B cell (primary cell): ENCODE measurements at regions not wholly inside any gene's neighbourhood (a gene's known extent, or its start where the extent isn't known, plus 50 kb on each side); places are given as distances from the start of the nearest gene placed in this dataset.

Experiments used
- ATAC-seq: fragments of 200-7000 bp; cut with Tn5 transposase; one replicate; pipeline ENCODE4 v1.10.0; 2021; ENCODE audit warnings: low read depth, mild to moderate bottlenecking, moderate number of reproducible peaks, moderate library complexity
- CTCF ChIA-PET: fragments of 350-600 bp; sonication (Branson Sonifier 250); formaldehyde crosslinking; loops from one replicate; lab custom pipeline; 2021; ENCODE audit warnings: antibody characterized with exemption, inconsistent platforms; lab: Charles Lee
- POLR2A ChIA-PET: fragments of 350-600 bp; sonication (Branson Sonifier 250); formaldehyde crosslinking; loops from one replicate; lab custom pipeline; 2021; ENCODE audit warnings: antibody characterized with exemption; lab: Charles Lee
- DNase-seq: peaks from one replicate; pipeline ENCODE4 v3.0.0; 2013
- H2AFZ ChIP-seq: 2 replicates; pipeline ENCODE4 v1.6.1; 2012; ENCODE audit warnings: mild to moderate bottlenecking, low read depth, low read length; ENCODE audit not compliant: insufficient read depth, poor library complexity, severe bottlenecking
- H3K27ac ChIP-seq, 2 donors: 1 replicate in 1 of 2; 2 replicates in 1 of 2; pipeline ENCODE4 v1.5.1; 2012 to 2013; ENCODE audit warnings: low read length in 2 of 2, mild to moderate bottlenecking in 2 of 2, moderate library complexity in 1 of 2
- H3K27me3 ChIP-seq, 4 experiments: fragments of 200-600 bp in 1 of 4; sonication (generic) in 1 of 4; replicated peaks in 1 of 4; 1 replicate in 2 of 4; 2 replicates in 2 of 4; pipeline versions ENCODE4 v1.6.1 to v1.7.0; 2013 to 2016; ENCODE audit warnings: low read length in 3 of 4, mild to moderate bottlenecking in 2 of 4, mixed read lengths in 1 of 4, moderate library complexity in 1 of 4; ENCODE audit not compliant: insufficient read depth in 4 of 4, control insufficient read depth in 3 of 4; ENCODE audit errors: control extremely low read depth in 1 of 4
- H3K36me3 ChIP-seq, 2 experiments: replicated peaks in 1 of 2; 1 replicate in 1 of 2; 2 replicates in 1 of 2; pipeline versions ENCODE4 v1.6.1 to v1.7.1; 2013; ENCODE audit warnings: low read length in 1 of 2; ENCODE audit not compliant: insufficient read depth in 2 of 2, control insufficient read depth in 1 of 2; ENCODE audit errors: control extremely low read depth in 1 of 2, extremely low read depth in 1 of 2
- H3K4me1 ChIP-seq, 2 donors: fragments of 200-600 bp in 1 of 2; sonication (generic) in 1 of 2; 1 replicate in 1 of 2; 2 replicates in 1 of 2; pipeline versions ENCODE4 v1.5.1 to v1.6.1; 2013 to 2017; ENCODE audit warnings: low read length in 2 of 2; ENCODE audit not compliant: control insufficient read depth in 2 of 2, insufficient read depth in 2 of 2
- H3K4me2 ChIP-seq: replicated peaks from 2 replicates; pipeline ENCODE3; 2012; ENCODE audit warnings: mild to moderate bottlenecking, low read depth, low read length; ENCODE audit not compliant: poor library complexity, severe bottlenecking
- H3K4me3 ChIP-seq, 5 experiments: fragments of 200-600 bp in 1 of 5; sonication (generic) in 1 of 5; 1 replicate in 3 of 5; 2 replicates in 2 of 5; pipeline versions ENCODE4 v1.5.1 to v1.7.0; 2011 to 2016; ENCODE audit warnings: low read length in 4 of 5, mild to moderate bottlenecking in 4 of 5, low read depth in 2 of 5, control low read depth in 1 of 5, moderate library complexity in 1 of 5; ENCODE audit not compliant: insufficient read depth in 1 of 5; ENCODE audit errors: control extremely low read depth in 1 of 5, extremely low read depth in 1 of 5
- H3K79me2 ChIP-seq: fragments of 200-600 bp; sonication (generic); one replicate; pipeline ENCODE4 v1.6.0; 2016; ENCODE audit warnings: low read length; ENCODE audit not compliant: control insufficient read depth, insufficient read depth
- H3K9ac ChIP-seq: fragments of 200-600 bp; sonication (generic); 2 replicates; pipeline ENCODE4 v1.6.1; 2017; ENCODE audit warnings: mild to moderate bottlenecking, low read length, moderate library complexity
- H3K9me3 ChIP-seq, 3 donors: one replicate each; pipeline versions ENCODE4 v1.6.1 to v1.7.1; 2013; ENCODE audit warnings: low read length in 2 of 3; ENCODE audit not compliant: control insufficient read depth in 2 of 3, insufficient read depth in 1 of 3; ENCODE audit errors: control extremely low read depth in 1 of 3
- H4K20me1 ChIP-seq: 2 replicates; pipeline ENCODE4 v1.6.0; 2012; ENCODE audit warnings: mild to moderate bottlenecking, low read length; ENCODE audit not compliant: insufficient read depth, control insufficient read depth, poor library complexity, severe bottlenecking
- H3K27ac Mint-ChIP-seq: one replicate; pipeline ENCODE4 v1.8.0; 2021; ENCODE audit warnings: mixed read lengths
- H3K27me3 Mint-ChIP-seq: one replicate; pipeline ENCODE4 v1.8.0; 2021; ENCODE audit warnings: mixed read lengths
- H3K4me1 Mint-ChIP-seq: one replicate; pipeline ENCODE4 v1.8.0; 2021; ENCODE audit warnings: mixed read lengths
- H3K4me3 Mint-ChIP-seq: one replicate; pipeline ENCODE4 v1.8.0; 2021; ENCODE audit warnings: mixed read lengths
- H3K9me3 Mint-ChIP-seq: one replicate; pipeline ENCODE4 v1.8.0; 2022; ENCODE audit warnings: mixed read lengths; ENCODE audit not compliant: insufficient read depth
- CTCF ChIP-seq: fragments of 200-600 bp; IDR thresholded peaks from one replicate; pipeline ENCODE4 v1.8.0; 2022; ENCODE audit warnings: antibody characterized with exemption, mild to moderate bottlenecking
- EZH2 ChIP-seq: IDR thresholded peaks from 2 replicates; pipeline ENCODE4 v1.6.1; 2012; ENCODE audit warnings: borderline replicate concordance, low read depth, mild to moderate bottlenecking, moderate library complexity, low read length; ENCODE audit not compliant: insufficient read depth, poor library complexity, severe bottlenecking
- WGBS: methylation state at CpG from one replicate; pipeline ENCODE4 v1.1.5; 2013; ENCODE audit warnings: missing lambda C conversion rate; ENCODE audit not compliant: insufficient coverage; 5-methylcytosine and 5-hydroxymethylcytosine counted together
- intact Hi-C: fragments of 100-400 bp; cut with micrococcal nuclease; formaldehyde crosslinking; loops from one replicate; pipeline ENCODE4 v1.10.0; 2022

- H3K27ac Mint-ChIP-seq: no peak overlapping the region
- H3K4me2 ChIP-seq: no peak overlapping the region
- H3K27ac ChIP-seq: no peak overlapping the region
- no peaks in the 10 kb centered on the region for H3K4me1 ChIP-seq
- no peaks in the 10 kb centered on the region for H3K9me3 Mint-ChIP-seq
- H3K27me3 ChIP-seq: no peaks in the 10 kb centered on the region
- no peaks in the 10 kb centered on the region for H3K27me3 Mint-ChIP-seq
- POLR2A ChIA-PET: no interaction called here
- TF ChIP-seq CTCF (no peak), EZH2 (no peak)
- CTCF ChIA-PET: no interaction called here
- no peaks in the 10 kb centered on the region for H4K20me1 ChIP-seq
- intact Hi-C loops: no loop called here
- no peaks in the 10 kb centered on the region for H3K79me2 ChIP-seq
- no peak for DNase-seq
- no peaks in the 10 kb centered on the region for H3K4me1 Mint-ChIP-seq
- no peaks in the 10 kb centered on the region for H3K36me3 ChIP-seq
- no peak overlapping the region for H3K4me3 Mint-ChIP-seq
- no peak overlapping the region for H2AFZ ChIP-seq
- no CpG with 5 or more reads among the region's 1 CpG for WGBS
- H3K9ac ChIP-seq: no peak overlapping the region
- no peak overlapping the region for H3K4me3 ChIP-seq
- no peaks in the 10 kb centered on the region for H3K9me3 ChIP-seq
- no peak for ATAC-seq
Observed at GRCh38 chr7:113819474-113819873, 99.3 kb downstream of the PPP1R3A start.

GRCh38 chr7:113816639-113817038 lies 102.2 kb downstream of the PPP1R3A start:
- no peaks in the 10 kb centered on the region for H3K27me3 Mint-ChIP-seq
- no peaks in the 10 kb centered on the region for H4K20me1 ChIP-seq
- ATAC-seq: no peak
- H3K4me1 ChIP-seq: no peaks in the 10 kb centered on the region
- H3K9me3 ChIP-seq: no peaks in the 10 kb centered on the region
- TF ChIP-seq EZH2: no peak
- TF ChIP-seq CTCF: no peak
- no peak overlapping the region for H3K4me3 Mint-ChIP-seq
- H3K27me3 ChIP-seq: no peaks in the 10 kb centered on the region
- no peak overlapping the region for H3K9ac ChIP-seq
- no peaks in the 10 kb centered on the region for H3K36me3 ChIP-seq
- H3K9me3 Mint-ChIP-seq: no peaks in the 10 kb centered on the region
- H3K27ac Mint-ChIP-seq: no peak overlapping the region
- H3K4me2 ChIP-seq: no peak overlapping the region
- no peaks in the 10 kb centered on the region for H3K79me2 ChIP-seq
- DNase-seq: no peak
- no peak overlapping the region for H2AFZ ChIP-seq
- no peak overlapping the region for H3K27ac ChIP-seq
- CTCF ChIA-PET: no interaction called here
- H3K4me3 ChIP-seq: no peak overlapping the region
- H3K4me1 Mint-ChIP-seq: no peaks in the 10 kb centered on the region
- intact Hi-C loops: no loop called here
- POLR2A ChIA-PET: no interaction called here
